HCT116 (cell line): ENCODE measurements at regions not wholly inside any gene's neighbourhood (a gene's known extent, or its start where the extent isn't known, plus 50 kb on each side); places are given as distances from the start of the nearest gene placed in this dataset.

Experiments used
- ATAC-seq: fragments of 200-7000 bp; cut with Tn5 transposase; 2 replicates; pipeline ENCODE4 v1.9.1; 2020; ENCODE audit warnings: mild to moderate bottlenecking, moderate library complexity
- BruUV-seq: library from RNA; stranded (reverse); fragments of 400-500 nt; replicated peaks from 2 replicates; lab custom pipeline; 2021; lab: Mats Ljungman, UMichigan
- CTCF ChIA-PET: fragments of 300-600 bp; sonication (Branson Sonifier 250); formaldehyde crosslinking; loops from one replicate; lab custom pipeline; 2021; ENCODE audit warnings: antibody characterized with exemption; lab: Charles Lee
- POLR2A ChIA-PET: fragments of 300-600, 350-600 bp; sonication (Branson Sonifier 250); formaldehyde crosslinking; loops from one replicate; lab custom pipeline; 2021; ENCODE audit warnings: antibody characterized with exemption; lab: Charles Lee
- RAD21 ChIA-PET, 2 experiments: fragments of 300-600 bp; sonication (Branson Sonifier 250); formaldehyde crosslinking; loops; one replicate each; lab custom pipeline; 2023; ENCODE audit warnings: low total read pairs in 2 of 2; ENCODE audit not compliant: uncharacterized antibody in 2 of 2, unreplicated experiment in 2 of 2, low non-redundant PET in 1 of 2; lab: Charles Lee
- DNase-seq: peaks from one replicate; pipeline ENCODE4 v3.0.0-alpha.2; 2010; ENCODE audit warnings: low read depth, low spot score
- H2AFZ ChIP-seq: fragments of 200-600 bp; shearing (Covaris generic), sonication (generic); 2 replicates; pipeline ENCODE4 v1.6.1; 2017; ENCODE audit warnings: low read depth, mixed run types, mixed read lengths, antibody characterized with exemption, low read length; ENCODE audit not compliant: poor library complexity, severe bottlenecking
- H3K27ac ChIP-seq: 2 replicates; pipeline ENCODE4 v1.5.1; 2012; ENCODE audit warnings: low read depth, low read length
- H3K27me3 ChIP-seq: fragments of 200-600 bp; sonication (generic); 2 replicates; pipeline ENCODE4 v1.6.1; 2016; ENCODE audit warnings: mixed run types, low read length, mixed read lengths; ENCODE audit not compliant: insufficient read depth
- H3K36me3 ChIP-seq, 2 experiments: fragments of 200-500 bp in 1 of 2; fragments of 200-600 bp in 1 of 2; sonication (Bioruptor generic) in 1 of 2; sonication (generic) in 1 of 2; 2 replicates each; pipeline versions ENCODE4 v1.5.1 to v1.6.1; 2014 to 2016; ENCODE audit warnings: low read length in 2 of 2, inconsistent platforms in 1 of 2, mixed read lengths in 1 of 2, mixed run types in 1 of 2; ENCODE audit not compliant: insufficient read depth in 2 of 2, control insufficient read depth in 1 of 2
- H3K4me1 ChIP-seq, 2 experiments: fragments of 200-600 bp in 1 of 2; sonication (generic) in 1 of 2; 2 replicates each; pipeline versions ENCODE4 v1.5.1 to v1.6.1; 2012 to 2017; ENCODE audit warnings: low read length in 2 of 2, inconsistent platforms in 1 of 2, mild to moderate bottlenecking in 1 of 2, mixed read lengths in 1 of 2, mixed run types in 1 of 2, moderate library complexity in 1 of 2; ENCODE audit not compliant: insufficient read depth in 2 of 2, control insufficient read depth in 1 of 2
- H3K4me2 ChIP-seq: fragments of 200-600 bp; sonication (generic); 2 replicates; pipeline ENCODE4 v1.6.1; 2017; ENCODE audit warnings: mixed run types, low read length, mixed read lengths
- H3K4me3 ChIP-seq, 2 experiments: fragments of 200-600 bp in 1 of 2; sonication (generic) in 1 of 2; replicated peaks in 1 of 2; 2 replicates each; pipeline ENCODE4 v1.5.1; 2011 to 2016; ENCODE audit warnings: low read length in 2 of 2, control low read depth in 1 of 2, low read depth in 1 of 2, mild to moderate bottlenecking in 1 of 2, mixed read lengths in 1 of 2, mixed run types in 1 of 2
- H3K79me2 ChIP-seq: fragments of 200-600 bp; sonication (generic); 2 replicates; pipeline ENCODE4 v1.6.1; 2017; ENCODE audit warnings: mild to moderate bottlenecking, mixed run types, low read length, moderate library complexity, mixed read lengths; ENCODE audit not compliant: insufficient read depth
- H3K9ac ChIP-seq: fragments of 200-600 bp; sonication (generic); 2 replicates; pipeline ENCODE4 v1.6.1; 2016; ENCODE audit warnings: low read length, mixed read lengths
- H3K9me2 ChIP-seq: fragments of 200-600 bp; sonication (generic), shearing (Covaris generic); 2 replicates; pipeline ENCODE4 v1.6.1; 2017; ENCODE audit warnings: mixed run types, mild to moderate bottlenecking, moderate library complexity; ENCODE audit not compliant: insufficient read depth
- H3K9me3 ChIP-seq, 2 experiments: fragments of 200-500 bp in 1 of 2; fragments of 200-600 bp in 1 of 2; sonication (Bioruptor generic) in 1 of 2; sonication (generic) in 1 of 2; 2 replicates each; pipeline ENCODE4 v1.6.1; 2014 to 2017; ENCODE audit warnings: low read length in 2 of 2, mixed read lengths in 2 of 2, inconsistent platforms in 1 of 2, low read depth in 1 of 2, mild to moderate bottlenecking in 1 of 2, mixed run types in 1 of 2, moderate library complexity in 1 of 2; ENCODE audit not compliant: control insufficient read depth in 1 of 2, insufficient read depth in 1 of 2
- H4K20me1 ChIP-seq: fragments of 200-600 bp; sonication (generic), shearing (Covaris generic); 2 replicates; pipeline ENCODE4 v1.6.1; 2017; ENCODE audit warnings: mixed run types, mild to moderate bottlenecking, moderate library complexity; ENCODE audit not compliant: insufficient read depth
- ATF3 ChIP-seq: IDR thresholded peaks from 2 replicates; pipeline ENCODE4 v1.6.1; 2012
- CBX3 ChIP-seq: IDR thresholded peaks from 2 replicates; pipeline ENCODE4 v1.6.1; 2012; ENCODE audit warnings: low read depth
- CEBPB ChIP-seq: IDR thresholded peaks from 2 replicates; pipeline ENCODE4 v1.6.1; 2012; ENCODE audit warnings: low read depth
- CTCF ChIP-seq, 3 experiments: fragments of 200-600 bp in 1 of 3; sonication (generic) in 1 of 3; IDR thresholded peaks in 2 of 3; conservative IDR thresholded peaks in 1 of 3; 2 replicates each; pipeline ENCODE4 v1.5.1; 2012 to 2017; ENCODE audit warnings: low read depth in 2 of 3, low read length in 2 of 3, antibody characterized with exemption in 1 of 3, borderline replicate concordance in 1 of 3, control low read depth in 1 of 3, mild to moderate bottlenecking in 1 of 3, mixed read lengths in 1 of 3, mixed run types in 1 of 3, moderate library complexity in 1 of 3; ENCODE audit not compliant: insufficient read depth in 1 of 3
- ELF1 ChIP-seq: IDR thresholded peaks from 2 replicates; pipeline ENCODE4 v1.6.1; 2012; ENCODE audit warnings: low read depth, borderline replicate concordance
- EZH2 ChIP-seq: fragments of 200-600 bp; sonication (generic); IDR thresholded peaks from 2 replicates; pipeline ENCODE4 v1.6.1; 2017; ENCODE audit warnings: antibody characterized with exemption, mixed run types
- EZH2phosphoT487 ChIP-seq: fragments of 200-600 bp; IDR thresholded peaks from 2 replicates; pipeline ENCODE4 v1.6.1; 2018; ENCODE audit warnings: antibody characterized with exemption, borderline replicate concordance
- FOSL1 ChIP-seq: IDR thresholded peaks from 2 replicates; pipeline ENCODE4 v1.6.1; 2012; ENCODE audit warnings: low read depth
- POLR2A ChIP-seq: IDR thresholded peaks from 2 replicates; pipeline ENCODE4 v1.7.0; 2011; ENCODE audit warnings: borderline replicate concordance; ENCODE audit not compliant: insufficient read depth, insufficient read length; ENCODE audit errors: extremely low read depth
- POLR2AphosphoS5 ChIP-seq: IDR thresholded peaks from 2 replicates; pipeline ENCODE4 v1.6.1; 2011; ENCODE audit warnings: mild to moderate bottlenecking, low read depth, low read length, moderate library complexity
- SIN3A ChIP-seq: IDR thresholded peaks from 2 replicates; pipeline ENCODE4 v1.6.1; 2012; ENCODE audit warnings: low read depth
- SP1 ChIP-seq: IDR thresholded peaks from 2 replicates; pipeline ENCODE4 v1.6.1; 2012; ENCODE audit warnings: low read depth
- SRF ChIP-seq: IDR thresholded peaks from 2 replicates; pipeline ENCODE4 v1.6.1; 2012; ENCODE audit warnings: low read depth
- TCF7L2 ChIP-seq: IDR thresholded peaks from 2 replicates; pipeline ENCODE4 v1.7.0; 2011; ENCODE audit warnings: borderline replicate concordance, inconsistent platforms; ENCODE audit not compliant: insufficient read depth, insufficient read length; ENCODE audit errors: extremely low read depth
- YY1 ChIP-seq: IDR thresholded peaks from 2 replicates; pipeline ENCODE4 v1.6.1; 2011; ENCODE audit warnings: low read length, low read depth, moderate library complexity, mild to moderate bottlenecking; ENCODE audit not compliant: insufficient replicate concordance; ENCODE audit errors: extremely low read depth
- ZFX ChIP-seq: fragments of 450-650 bp; IDR thresholded peaks from 2 replicates; pipeline ENCODE4 v1.6.1; 2017
- ZNF274 ChIP-seq: fragments of 200-500 bp; sonication (Bioruptor generic); IDR thresholded peaks from 2 replicates; pipeline ENCODE4 v1.6.1; 2014; ENCODE audit warnings: mild to moderate bottlenecking, low read depth, low read length, inconsistent platforms
- intact Hi-C: fragments of 100-400 bp; cut with micrococcal nuclease; formaldehyde crosslinking; loops from 2 replicates; pipeline ENCODE4 v1.10.0; 2022

GRCh38 chr2:14350856-14351255 lies 281.7 kb upstream of the LRATD1 start:
- POLR2A ChIA-PET, result no interaction called here
- peaks cover 17 to 32% of the 10 kb centered on the region in 2 experiments; a peak in 2 of 4 replicates for H3K9me3 ChIP-seq

More at GRCh38 chr2:14350856-14351255, 281.7 kb upstream of the LRATD1 start:
- H3K4me1 ChIP-seq, result no peaks in the 10 kb centered on the region
- TF ChIP-seq ZNF274, result no peak
- no peak for TF ChIP-seq EZH2
- no peak for TF ChIP-seq ATF3
- no peak for TF ChIP-seq TCF7L2
- TF ChIP-seq FOSL1, result no peak
- no peak for TF ChIP-seq POLR2A
- TF ChIP-seq YY1, result no peak
- TF ChIP-seq SIN3A, result no peak
- no peak for TF ChIP-seq ZFX
- TF ChIP-seq POLR2AphosphoS5, result no peak
- TF ChIP-seq CTCF (IDR thresholded peaks at IDR 0.05 in 2 of 3, conservative IDR thresholded peaks at IDR 0.05 in 1 of 3; ENCODE audit: borderline replicate concordance in 1 of 3, insufficient read depth in 1 of 3, low read depth in 2 of 3, low read length in 2 of 3), result no peak
- TF ChIP-seq SP1, result no peak
- no peak for TF ChIP-seq CEBPB
- no peak for TF ChIP-seq EZH2phosphoT487
- TF ChIP-seq ELF1, result no peak
- no peak for TF ChIP-seq SRF
- TF ChIP-seq CBX3, result no peak
- TF ChIP-seq, all 23 proteins: peak for 0
- ATAC-seq (no peak), DNase-seq (no peak)
- Histone ChIP-seq H3K4me3 (no peak overlapping the region), H3K4me2 (no peak overlapping the region), H3K27ac (no peak overlapping the region), H4K20me1 (no peaks in the 10 kb centered on the region), H3K79me2 (no peaks in the 10 kb centered on the region), H3K36me3 (no peaks in the 10 kb centered on the region), H3K9me2 (no peaks in the 10 kb centered on the region), H2AFZ (no peak overlapping the region), H3K9ac (no peak overlapping the region), H3K27me3 (no peaks in the 10 kb centered on the region)
- intact Hi-C loops, result no loop called here
- ChIA-PET RAD21 (no interaction called here), CTCF (no interaction called here)
- BruUV-seq, result no TSS peak
